HG02981 (cell line): ENCODE measurements at regions not wholly inside any gene's neighbourhood (a gene's known extent, or its start where the extent isn't known, plus 50 kb on each side); places are given as distances from the start of the nearest gene placed in this dataset.

Experiments
- ATAC-seq: cut with Tn5 transposase; IDR thresholded peaks from one replicate; pipeline ENCODE4 v1.9.1; 2021; ENCODE audit warnings: mild to moderate bottlenecking, moderate library complexity; ENCODE audit not compliant: unreplicated experiment

GRCh38 chr14:97413966-97414717 lies 617.0 kb downstream of the VRK1 start:
- ATAC-seq = no peak

DNA sequence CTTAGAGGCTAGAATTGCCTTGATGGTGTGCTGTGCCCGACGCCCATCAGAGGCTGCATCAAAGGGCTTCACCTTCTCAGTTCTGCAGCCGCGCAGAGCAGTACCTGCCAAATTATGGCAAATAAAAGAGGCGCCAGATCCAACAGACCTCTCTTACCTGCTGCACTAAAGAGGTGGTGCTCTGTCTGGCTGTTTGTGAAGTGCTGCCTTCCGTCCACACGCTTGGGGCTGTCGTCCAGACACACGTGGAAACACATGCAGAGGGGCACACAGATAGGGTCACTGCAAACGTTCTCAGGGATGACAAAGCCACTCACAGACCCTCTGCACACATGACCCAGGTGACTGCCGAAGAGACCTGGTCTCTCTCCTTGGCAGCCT lies 617.5 kb downstream of the VRK1 start:
- ATAC-seq = no peak

DNA sequence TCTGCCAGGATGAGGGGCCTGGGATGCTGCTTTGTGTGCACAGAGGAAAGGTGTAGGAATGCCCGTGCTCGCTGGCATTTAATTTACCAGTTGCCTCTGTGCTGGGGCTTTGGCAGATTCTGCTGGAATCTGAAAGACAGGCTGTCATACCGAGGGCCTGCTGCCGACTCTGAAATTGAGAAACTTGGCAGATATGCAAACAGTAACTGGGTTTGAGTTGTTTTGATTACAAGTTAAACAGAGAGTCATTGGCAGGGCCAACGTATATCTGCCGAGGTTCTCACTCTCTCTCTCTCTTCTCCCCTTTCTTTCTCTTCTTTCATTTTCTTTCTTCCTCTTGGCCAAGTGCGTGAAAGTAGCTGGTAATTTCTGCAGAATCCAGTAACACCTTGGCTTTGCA lies 618.7 kb downstream of the VRK1 start:
- ATAC-seq = no peak

DNA sequence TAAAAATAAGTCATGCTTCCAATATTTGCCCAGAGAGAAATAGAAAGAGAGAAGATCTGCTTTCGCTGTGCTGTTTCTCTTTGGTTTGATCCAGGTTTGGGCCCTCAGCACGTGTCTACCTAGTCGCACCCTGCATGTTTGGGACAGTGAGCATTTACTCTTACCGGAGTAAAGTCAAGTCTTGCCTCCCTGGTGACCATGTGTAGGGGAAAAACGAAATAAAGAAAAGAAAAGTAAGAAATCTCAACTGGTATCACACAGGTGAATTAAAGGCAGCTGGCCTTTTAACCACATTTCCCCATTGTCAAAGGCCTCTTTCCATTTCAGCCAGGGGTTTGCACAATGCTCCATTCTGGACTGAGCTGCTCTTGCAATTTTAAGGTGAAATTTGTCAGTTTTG lies 619.4 kb downstream of the VRK1 start:
- ATAC-seq = no peak

- ATAC-seq = no peak
These were observed 620.1 kb downstream of the VRK1 start for GRCh38 chr14:97417331-97417730.

DNA sequence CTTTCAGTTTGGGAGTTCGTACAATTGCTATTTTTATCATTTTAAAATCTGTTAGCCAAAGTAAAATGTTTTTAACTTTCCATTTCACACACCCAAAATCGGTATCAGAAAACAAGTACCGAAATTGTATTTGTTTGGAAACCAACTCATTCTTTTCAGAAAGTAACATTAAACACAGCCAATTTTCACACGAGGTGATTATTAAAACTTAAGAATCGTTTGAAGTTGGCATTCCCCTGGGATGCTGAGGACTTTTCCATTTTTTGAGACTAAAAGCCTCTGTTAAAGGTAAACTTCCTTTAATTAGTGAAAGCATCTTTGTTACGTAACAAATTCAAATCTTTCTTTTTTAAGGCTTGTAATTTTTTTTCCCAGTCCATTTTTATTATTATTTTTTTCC lies 623.0 kb downstream of the VRK1 start:
- ATAC-seq = no peak

DNA sequence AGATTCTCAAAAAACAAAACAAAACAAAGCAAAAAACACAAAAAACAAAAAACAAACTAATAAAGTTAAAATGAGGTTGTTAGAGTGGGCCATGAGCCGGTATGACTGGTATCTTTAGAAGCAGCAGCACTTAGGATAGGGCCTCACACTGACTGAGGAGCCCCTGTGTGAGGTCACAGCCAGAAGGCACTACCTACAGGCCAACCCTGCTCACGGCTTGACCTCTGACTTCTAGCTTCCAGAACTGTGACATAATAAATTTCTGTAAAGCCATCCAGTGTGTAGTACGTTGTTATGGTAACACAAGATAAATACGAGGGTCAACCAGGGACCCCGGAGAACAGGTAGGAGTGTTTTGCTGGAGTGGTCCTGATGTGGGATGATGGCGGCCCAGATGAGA lies 629.6 kb downstream of the VRK1 start:
- no peak for ATAC-seq

DNA sequence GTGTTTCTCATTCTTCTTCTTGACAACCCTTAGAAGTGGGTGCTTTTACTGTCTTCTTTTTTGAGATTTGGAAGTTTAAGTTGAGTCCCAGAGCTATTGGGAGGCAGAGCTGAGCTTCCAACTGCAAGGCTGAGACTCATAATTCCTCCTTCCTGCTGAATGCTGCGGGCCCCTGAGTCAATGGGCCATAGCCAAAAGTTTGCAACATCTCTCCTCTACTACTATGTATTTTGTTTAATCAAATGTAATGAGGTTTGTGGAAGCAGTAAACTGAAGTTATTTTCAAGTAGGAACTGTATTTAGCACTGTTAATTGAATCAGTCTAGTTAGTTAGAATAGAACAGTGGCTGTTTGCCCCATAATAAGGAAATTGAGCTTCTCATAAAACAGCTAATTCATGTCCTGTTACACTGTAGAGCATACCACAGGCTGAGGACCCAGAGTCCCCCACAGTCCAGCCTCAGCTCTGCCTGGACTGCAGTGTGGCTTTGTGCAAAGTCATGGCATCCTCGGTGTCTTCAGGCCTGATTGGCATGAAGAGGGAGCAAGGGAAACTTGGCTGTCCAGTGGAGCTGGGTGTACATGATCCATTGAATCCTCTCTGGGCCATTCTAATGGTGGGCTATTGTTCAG lies 631.7 kb downstream of the VRK1 start:
- ATAC-seq = no peak

DNA sequence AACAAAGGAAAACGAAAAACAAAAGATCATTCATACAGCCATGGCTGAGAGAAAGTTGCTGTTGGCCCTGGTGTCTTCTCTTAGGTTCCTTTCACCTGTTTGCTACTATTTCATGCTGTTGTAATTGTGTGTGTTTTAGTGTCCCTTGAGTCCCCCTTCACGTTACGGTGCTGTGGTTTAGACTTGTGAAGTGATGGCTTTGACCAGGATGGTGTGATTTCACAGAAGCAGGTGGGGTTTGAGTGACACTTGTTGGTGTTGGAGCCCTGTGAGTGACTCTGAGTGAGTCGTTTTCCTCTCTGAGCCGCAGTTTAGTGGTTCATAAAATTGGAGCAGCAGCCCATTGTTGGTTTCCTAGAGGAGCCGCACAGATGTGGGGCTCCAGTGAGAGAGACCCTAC lies 635.4 kb downstream of the VRK1 start:
- ATAC-seq = no peak

DNA sequence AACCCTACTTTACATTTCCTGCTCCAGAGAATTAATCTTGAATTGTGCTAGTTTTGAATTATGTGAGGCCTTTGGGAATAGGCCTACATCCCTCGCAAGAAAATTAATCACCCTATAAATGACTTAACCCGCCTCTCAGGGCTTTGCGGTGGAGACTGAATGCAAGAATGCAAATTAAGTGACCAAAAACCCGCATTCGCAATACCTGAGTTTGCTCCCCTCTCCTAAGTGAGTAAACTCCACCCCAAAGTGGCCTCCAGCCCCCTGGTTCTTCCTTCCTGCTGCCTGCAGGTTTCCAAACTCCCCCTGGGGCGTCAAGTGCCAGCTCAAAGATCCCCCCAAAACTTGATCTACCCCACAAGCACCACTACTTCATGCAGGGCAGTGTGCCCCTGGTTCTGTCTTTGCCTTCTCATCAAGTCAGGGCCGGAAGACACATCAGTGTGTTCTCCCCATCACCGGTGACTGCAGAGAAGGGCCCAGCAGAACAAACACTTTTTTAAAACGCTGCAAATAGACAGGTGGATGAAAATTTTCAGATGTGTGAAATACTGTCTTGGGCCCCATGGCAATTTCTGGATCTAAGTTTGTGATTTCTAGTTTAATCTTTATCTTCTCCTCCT lies 644.7 kb downstream of the VRK1 start:
- no peak for ATAC-seq

DNA sequence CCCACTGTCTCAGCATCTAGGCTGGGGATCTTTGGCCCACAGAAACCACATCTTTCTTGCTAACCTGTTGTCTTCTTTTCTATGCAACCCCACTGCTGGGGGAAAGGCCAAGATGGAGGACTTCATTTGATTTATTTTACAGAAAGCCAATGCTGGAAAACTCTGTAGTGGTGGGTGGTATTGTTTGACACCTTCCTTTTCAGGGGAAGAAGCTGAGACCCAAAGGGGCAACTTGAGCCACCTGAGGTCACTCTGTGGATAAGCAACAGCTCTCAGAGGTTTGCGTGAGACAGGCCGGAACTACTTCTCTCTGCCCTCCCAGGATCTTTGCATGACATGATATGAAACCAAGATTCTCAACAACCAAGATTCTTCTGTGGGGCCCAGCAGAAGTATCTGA lies 645.2 kb downstream of the VRK1 start:
- ATAC-seq = no peak

GRCh38 chr14:97443412-97443811 lies 646.2 kb downstream of the VRK1 start:
- ATAC-seq = no peak

DNA sequence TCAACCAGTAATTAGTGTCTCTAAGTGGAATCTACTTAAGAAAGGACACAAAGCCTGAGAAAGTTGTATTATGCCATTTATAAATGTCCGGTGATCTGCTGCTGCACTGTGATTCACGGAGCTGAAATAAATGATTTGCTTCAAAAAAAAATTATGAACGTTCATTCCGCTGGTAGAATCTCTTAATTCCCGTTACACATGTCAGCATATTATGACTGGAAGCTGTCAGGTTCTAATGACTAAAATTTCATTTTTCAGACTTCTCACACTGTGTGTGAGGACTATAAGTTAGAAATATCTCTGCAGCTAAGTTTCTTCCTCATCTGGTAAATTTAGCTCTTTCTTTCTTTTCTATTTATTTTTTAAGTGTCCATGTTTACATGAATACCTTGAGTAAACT lies 647.1 kb downstream of the VRK1 start:
- ATAC-seq = no peak

DNA sequence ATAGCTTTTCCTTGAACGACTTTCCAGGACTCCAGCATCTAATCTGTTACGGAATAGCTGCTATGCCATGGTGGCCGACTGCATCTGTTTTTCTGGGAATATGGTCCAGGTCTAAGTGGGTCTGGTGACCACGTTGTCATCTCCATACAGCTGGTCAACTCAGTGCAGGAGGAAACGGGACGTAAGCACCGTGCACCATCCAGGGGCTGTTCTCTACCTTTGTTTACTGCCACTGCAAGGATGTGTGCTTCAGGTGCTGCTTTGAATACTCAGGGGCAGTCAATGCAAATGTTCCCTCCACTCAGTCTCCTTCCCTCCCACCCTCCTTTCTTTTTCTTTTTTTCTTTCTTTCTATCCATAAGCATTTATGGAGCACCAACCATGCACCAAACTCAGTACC lies 648.2 kb downstream of the VRK1 start:
- no peak for ATAC-seq

GRCh38 chr14:97446087-97446486 lies 648.9 kb downstream of the VRK1 start:
- ATAC-seq = no peak

DNA sequence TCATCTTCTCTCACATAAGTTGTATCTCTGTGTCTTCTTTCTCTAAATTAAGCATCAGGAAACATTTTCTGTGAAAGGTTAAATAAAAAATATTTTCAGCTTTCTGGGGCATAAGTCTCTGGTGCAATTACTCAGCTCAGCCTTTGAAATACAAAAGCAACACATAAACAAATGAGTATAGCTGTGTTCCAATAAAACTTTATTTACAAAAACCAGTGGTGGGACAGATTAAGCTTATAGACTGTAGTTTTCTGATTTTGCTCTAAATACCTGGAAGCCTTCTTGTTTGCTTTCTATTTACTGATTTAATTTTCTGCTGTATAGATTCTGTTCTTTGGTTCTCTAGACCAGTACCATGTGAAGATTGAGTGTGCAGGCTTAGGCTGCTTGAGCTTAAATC lies 655.1 kb downstream of the VRK1 start:
- ATAC-seq = no peak

DNA sequence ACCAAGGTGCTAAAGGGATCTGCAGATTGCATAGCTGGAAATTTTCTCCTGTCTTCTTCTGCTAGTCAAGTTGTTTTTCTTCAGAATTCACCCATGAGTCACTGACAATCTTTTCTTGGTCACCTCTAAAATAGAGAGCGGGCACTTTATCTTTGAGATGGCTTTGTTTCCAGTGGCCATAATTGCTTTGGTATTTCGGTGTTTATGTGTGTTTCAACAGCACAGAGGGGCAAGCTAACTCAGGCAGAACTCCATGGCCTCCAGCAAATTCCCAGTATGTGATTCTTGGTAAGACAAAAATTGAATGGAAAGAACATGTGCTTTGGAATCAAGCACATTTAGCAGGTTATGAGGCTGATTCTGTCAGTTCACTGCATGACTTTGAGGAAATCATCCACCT lies 656.8 kb downstream of the VRK1 start:
- no peak for ATAC-seq

GRCh38 chr14:97456462-97456861 lies 659.3 kb downstream of the VRK1 start:
- no peak for ATAC-seq

- no peak for ATAC-seq
These were observed 659.8 kb downstream of the VRK1 start for GRCh38 chr14:97456958-97457357.

DNA sequence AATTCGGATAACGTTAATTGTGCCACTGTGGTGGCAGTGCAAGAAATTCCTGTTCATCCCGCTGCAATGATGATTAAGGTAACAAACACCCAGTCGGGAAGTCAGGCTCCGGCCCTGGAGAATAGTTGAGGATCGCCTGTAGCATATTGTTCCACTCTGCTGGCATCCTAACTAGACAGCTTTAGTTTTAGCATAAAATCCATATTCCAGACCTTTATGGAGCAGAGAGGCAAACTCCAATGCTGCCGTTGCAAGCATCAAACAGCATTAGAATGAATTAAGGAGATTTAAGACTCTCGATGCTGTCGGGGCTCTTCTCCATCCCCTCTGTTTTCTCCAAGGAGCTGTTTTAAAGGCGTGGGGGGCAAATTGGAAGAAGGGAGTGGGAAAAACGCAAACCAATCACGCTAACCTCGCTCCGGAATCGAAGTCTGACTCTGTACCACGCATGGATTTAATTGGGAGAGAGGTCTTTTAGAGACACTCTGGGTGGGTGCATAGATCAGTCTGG lies 660.4 kb downstream of the VRK1 start:
- ATAC-seq = no peak

DNA sequence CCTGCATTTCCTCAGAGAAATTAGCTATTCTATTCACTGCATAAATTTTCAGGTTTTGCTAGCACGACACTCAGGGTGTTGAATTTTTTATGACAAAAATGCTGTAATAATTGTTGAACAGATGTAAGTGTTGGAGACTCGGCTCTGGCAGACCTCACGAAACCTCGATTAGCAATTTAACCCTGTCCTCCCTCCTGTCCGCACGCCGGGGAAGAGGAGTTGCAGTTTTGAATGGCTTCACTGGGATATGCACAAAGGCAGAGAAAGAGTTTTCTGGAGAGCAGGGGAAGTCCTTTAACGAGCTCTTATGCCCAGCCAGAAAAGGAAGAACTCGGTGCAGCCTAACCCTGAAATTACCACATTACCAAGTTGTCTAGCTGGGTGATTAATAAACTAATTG lies 661.1 kb downstream of the VRK1 start:
- no peak for ATAC-seq
